Superior temporal gyrus (tissue), 1 donor: ENCODE measurements at regions not wholly inside any gene's neighbourhood (a gene's known extent, or its start where the extent isn't known, plus 50 kb on each side); places are given as distances from the start of the nearest gene placed in this dataset.

Experiments used
- DNase-seq: peaks from one replicate; pipeline ENCODE4 v3.0.0-alpha.2; 2016; ENCODE audit errors: extremely low spot score

DNA sequence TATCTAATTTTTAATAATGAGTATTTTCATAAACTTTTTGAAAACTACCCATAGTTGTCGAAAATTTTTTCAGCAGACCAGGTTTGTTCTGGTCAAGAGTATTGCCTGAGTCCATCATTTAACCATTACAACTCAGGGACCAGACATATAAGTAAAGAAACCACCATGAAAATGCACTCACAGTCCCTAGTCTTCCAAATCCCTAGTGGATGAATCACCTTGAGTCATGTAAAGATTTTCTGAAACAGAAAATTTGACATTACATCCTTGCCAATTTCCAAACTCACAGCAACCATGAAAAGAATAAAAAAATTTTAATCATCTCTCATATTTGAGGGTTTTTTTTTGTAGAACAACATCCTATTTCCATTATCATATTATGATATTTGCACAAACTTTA is 1337.5 kb upstream of the CDH8 start:
- DNase-seq: no peak

DNA sequence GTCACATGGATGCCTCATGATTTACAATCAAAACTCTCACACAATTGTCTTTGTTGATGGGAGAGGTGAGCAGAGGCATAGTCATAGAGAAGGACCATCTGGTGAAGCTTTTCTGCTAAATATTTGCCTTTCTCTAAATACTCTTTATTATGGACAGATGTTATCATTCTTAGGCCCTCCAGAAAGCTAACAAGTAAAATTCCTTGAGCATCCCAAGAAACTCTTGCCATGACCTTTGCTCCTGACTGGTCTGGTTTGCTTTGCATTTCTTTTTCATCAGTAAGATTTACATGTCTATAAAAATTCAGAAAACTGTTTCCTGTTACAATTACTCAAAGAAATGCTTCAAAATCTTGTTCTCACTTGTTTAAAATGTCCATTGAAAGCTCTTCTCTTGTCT is 1336.6 kb upstream of the CDH8 start:
- no peak for DNase-seq

DNA sequence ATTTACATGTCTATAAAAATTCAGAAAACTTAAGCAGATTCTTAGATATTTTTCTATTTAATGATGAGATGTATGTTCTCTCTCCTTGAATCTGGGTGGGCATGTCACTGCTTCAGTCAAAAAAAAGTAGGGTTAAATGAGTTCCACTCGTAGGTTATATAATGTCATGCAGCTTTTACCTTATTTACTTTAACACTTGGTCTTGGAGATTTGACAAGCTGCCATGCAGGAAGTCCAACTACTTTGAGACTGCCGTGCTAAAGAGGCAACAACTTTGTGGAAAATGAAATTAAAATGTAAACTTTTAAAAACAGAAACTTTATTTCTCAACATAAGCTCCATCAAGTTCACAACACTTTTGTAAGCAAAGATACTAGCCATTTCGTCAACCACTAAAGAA is 1336.0 kb upstream of the CDH8 start:
- DNase-seq: no peak

DNA sequence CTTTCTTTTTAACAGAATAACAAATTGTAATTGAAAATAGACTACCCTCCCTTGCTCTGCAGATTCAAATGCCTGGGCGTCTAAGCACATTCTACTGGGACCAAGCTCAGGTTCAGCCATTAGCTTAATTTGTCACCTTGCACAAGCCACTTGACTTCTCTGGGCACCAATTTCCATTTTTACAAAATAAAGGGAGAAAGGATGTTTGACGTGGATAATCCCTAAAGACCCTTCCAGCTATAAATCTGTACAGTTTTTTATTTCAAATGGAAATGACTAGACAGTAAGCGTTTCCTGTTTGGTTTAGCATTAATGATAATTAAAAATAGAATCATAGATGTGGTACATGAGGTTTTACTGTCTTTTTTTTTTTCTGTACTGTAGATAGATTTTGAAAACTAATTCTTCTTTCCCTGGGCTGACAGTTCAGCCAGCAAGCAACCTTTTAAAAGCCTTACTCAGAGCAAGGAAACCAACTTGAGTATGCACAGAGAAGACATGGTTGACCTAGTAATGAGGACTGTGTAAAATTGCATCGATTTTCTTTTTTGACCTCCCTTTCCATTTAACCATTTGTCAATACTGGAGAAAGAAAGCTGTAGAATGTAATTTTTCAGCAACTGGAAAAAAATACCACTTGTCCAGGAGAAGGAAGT is 1329.5 kb upstream of the CDH8 start:
- DNase-seq: no peak

DNA sequence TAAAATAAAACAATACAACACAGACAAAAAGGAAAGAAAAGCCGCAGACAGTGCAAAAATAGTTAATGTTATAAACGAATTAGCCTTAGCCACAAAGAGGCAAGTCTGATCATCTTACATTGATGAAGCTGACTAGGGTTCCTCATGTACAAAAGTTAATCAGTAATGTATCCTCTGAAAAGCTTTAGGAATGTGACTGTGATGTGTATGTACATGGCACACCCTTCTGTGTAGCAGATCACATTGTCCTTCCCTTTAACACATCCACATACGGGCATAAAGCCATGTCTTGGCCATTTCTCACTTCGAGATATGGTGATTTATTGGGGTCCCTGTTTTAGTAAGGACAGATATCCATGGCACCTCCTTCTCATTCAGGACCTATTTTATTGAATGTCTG is 1327.5 kb upstream of the CDH8 start:
- DNase-seq: no peak

DNA sequence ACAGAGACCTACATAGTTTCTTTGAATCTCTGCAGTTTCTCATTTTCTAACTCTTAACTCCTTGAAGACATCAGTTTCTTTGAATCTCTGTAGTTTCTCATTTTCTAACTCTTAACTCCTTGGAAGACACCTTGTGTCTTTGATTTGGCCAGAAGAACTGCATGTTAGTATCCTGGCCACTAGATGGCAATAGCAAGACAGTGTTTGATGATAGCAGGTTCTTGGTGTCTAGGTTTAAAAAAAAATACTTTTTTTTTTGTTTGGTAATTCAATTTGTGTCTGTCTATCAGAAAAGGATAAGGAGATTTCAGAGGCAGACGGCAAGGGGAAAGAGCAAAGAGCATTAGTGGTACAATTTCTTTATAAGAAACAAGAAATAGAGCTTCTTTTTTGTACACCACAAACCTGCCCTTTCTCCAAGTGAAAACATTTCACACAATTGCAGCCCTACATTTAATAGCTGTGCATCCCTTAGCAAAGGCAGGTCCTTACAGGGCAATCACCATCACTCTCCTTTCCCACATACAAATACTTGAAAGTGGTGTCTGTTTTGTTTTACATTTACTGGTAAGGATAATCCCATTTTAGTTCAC is 1324.9 kb upstream of the CDH8 start:
- peak; percentile 72 for DNase-seq

DNA sequence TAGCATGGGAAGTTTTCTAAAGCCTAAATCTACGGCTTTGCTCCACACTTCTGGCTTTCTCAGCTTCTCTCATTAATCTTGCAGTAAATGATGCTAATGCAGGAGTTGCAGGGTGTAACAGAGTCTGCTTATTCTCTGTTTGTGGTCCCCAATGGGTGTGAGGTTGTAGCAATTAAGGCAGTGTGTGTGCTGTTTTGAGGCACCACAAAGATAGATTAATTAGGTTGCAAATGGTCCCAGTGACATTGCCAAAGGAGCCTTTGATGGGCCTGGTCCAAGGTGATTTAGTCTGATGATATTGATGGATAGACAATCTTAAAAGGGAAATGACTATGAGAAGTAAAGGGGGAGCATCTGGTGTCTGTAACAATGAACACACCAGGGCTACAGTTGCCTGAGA is 1313.7 kb upstream of the CDH8 start:
- DNase-seq: no peak

DNA sequence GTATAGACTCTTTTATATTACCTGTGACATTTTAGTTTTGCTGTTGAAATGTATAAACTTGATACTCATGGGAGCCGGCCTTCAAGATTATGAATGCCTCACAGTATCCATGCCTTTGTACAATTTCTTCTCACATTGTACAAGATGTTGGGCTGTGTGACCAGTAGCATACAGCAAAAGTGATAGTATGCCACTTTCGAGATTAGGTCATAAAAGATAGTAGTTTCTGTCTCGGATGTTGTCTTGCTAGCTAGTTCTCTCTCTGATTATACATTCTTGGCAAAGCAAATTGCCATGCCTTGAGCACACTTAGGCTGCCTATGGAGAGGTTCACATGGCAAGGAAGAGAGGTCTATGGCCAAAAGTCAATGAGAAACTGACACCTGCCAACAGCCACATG is 1309.8 kb upstream of the CDH8 start:
- no peak for DNase-seq

DNA sequence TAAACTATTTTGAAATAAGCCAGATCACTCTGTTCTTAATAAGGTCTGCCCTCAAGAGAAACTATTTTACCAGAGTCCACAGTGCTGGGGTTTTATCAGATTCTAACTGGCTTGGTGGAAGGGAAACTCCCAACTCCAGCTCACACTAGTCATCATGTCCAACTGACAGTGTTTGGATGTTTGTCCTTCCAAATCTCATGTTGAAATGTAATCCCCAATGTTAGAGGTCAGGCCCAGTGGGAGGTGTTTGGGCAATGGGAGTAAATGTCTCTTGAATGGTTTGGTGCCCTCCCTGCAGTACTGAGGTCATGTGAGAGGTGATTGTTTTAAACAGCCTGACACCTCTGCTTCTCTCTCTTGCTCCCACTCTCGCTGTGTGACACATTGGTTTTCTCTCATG is 1301.0 kb upstream of the CDH8 start:
- DNase-seq: no peak

DNA sequence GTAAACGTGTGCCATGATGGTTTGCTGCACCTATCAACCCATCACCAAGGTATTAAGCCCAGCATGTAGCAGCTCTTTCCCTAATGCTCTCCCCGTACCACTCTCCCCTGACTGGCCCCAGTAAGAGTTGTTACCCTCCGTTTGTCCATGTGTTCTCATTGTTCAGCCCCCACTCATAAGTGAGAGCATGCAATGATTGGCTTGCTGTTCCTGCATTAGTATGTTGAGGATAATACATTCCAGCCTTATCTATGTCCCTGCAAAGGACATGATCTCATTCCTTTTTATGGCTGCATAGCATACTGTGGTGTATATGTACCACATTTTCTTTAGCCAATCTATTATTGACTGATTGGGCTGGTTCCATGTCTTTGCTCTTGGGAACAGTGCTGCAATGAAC is 1294.9 kb upstream of the CDH8 start:
- no peak for DNase-seq

DNA sequence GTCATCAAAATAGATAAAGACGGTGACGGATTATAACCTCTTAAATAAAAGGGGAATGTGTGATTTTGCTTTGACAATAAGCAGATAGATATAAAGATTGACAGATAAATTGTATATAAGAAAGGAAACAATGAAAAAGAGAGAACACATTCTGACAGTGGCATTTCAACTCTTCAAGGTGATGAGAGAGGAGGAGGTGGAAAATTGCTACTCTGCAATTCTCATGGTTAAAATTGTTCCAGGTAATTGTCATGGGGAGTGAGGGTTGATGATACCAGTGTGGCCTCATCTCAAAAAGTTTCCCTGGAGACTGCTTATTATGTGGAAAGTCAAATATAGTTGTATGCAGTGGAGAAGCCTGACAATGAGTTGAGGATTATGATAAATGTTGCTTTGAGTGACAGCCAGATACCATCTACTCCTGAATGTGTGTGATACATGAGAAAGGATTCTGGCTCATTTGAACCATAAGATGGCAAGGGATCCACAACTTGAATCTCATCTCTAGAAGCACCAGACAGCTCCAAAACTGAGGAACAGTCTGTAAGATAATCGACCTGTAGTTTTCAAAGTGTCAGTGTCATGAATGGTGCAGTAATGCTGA is 1290.6 kb upstream of the CDH8 start:
- no peak for DNase-seq

DNA sequence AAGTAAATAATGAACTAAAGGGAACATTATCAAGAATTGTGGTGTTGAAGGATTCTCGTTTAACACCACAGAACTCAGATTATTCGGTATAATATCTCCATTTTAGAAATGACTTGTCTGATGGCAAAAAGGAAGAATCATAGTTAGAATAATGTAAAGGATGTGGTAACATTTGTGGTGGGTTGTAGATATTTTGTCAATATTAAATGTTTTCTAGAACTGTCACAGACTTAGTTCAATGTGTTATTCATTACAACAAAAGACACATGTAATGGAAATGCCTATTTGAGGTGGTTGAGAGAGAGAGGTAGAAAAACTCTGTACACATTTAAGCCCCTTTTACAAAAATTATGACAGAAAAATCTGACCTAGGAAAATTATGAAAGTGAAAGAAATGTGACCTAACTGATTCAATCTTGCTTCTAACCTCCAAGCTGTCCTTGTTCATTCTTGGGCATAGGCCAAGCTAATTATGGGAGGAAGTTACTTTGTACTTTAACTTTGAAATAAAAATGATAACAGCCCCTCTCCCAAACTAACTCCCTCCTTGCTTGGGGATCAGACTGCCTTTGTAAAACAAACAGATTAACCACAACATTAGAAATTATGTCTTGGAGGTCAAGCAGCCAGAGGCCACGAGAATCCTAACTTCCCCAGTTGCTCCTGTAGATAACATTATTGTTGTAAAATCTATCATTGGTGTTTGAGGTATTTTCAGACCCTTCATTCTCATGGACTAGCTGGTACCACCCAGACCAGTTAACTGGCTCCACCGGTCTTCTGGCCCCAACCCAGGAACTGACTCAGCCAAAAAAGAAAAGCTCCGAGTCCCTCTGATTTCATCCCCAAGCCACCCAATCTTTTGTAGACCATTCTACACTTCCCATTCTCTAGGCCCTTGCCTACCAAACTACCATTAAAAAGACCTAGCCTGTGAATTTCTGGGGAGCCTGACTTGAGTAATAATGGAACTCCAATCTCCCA is 1287.8 kb upstream of the CDH8 start:
- no peak for DNase-seq

DNA sequence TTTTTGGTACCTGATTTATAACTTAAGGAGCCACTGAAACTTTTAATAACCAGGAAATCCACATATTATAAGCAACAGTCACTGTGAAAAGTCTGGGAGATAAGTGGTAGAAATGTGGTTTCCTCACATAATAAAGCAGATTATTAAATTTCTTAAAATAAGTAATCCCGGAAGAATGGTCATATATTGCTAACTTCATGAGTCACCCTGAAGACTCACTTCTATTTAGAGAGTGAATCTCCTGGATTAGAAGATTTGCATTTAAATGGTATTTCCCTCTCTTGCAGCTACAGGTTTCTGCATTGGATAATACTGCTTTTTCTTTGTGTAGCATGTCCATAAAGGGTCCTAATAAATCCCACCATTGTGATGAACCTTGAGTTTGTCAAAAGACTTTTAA is 1286.8 kb upstream of the CDH8 start:
- DNase-seq: no peak

DNA sequence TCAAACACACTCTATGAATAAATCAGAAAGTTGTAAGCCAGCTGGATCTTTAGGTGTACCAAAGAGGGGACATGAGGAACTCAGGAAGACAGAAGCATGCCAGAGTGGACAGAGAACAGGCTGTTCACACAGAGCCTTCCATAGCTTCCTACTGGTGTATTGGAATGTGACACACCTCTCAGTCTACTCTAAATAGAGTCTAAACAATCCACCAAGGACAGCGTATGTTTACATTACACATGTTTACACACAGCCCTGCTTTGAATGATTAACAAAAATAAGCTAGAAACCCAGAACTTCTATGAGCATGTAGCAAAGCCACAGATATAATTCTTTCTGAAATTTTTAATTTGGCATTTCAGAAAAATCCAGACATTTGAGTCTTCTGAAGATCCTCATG is 1279.0 kb upstream of the CDH8 start:
- DNase-seq: no peak

DNA sequence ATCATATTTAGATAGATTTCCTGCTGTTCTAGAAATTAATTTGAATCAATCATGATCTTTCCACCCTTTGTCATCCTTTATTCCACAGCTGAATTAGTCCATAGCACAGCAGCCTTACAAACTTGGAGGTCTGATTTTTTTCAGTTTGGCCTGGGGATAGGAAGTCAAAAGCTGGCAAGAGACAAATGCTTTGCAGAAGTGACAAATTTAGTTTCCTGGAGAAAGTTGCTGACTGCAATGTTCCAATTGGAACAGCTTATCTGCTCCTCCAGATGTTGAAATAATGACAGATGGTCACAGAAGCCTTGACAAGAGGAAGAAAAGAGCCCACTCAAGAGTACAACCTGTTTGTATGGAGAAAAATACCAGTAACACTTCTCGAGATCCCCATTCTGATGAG is 1276.1 kb upstream of the CDH8 start:
- DNase-seq: peak; percentile 21

DNA sequence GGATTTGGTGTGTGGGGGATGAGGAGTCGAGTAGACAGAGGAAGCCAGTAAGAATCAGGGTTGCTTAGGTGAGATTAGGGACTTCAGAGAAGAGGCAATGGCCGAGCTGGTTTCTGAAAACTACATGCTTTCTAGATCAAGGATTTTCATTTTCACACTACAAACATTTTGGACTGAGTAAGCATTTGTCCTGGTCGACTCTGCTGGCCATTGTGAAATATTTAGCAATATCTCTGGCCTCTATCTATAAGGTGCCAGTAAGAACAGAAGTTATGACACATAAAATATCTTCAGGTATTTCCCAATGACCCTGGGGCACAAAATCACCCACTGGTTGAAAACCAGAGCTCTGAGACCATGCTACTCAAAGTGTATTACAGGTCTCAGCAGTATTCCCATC is 1275.1 kb upstream of the CDH8 start:
- DNase-seq: no peak

DNA sequence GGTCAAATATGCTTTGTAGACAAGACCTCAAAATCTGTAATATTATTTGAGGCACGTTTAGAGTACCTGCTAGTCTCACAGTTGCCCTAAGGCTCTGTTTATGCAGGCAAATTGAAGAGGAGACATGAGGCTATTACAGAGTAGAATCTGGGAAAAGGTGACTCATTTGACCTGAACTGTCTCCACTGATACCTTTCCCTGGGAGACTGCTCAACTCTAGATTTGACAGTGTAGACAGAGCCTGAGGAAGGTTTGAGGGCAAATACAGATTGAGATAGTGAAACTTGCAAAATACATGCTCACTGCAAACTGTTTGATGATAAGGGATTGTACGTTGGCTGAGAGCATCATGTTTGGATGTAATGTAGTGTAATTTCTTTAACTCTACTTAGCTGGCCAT is 1266.6 kb upstream of the CDH8 start:
- no peak for DNase-seq

DNA sequence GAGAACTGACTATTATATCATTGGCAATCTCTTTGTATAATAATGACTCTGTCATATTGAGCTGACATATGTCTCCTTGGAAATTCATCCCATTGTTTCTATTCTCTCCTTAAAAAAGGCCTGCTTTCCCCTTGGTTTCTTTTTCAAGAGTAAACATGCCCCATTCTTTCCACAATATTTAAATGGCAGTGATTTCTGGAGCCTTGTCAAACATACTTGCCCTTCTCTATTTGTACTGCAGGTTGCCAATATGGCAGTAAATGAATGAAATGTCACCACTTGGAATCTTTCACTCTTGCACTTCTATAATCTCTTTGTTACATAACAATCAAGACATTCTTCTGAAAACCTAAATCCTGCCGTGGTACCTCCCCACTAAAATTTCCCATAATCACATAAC is 1265.1 kb upstream of the CDH8 start:
- DNase-seq: no peak

DNA sequence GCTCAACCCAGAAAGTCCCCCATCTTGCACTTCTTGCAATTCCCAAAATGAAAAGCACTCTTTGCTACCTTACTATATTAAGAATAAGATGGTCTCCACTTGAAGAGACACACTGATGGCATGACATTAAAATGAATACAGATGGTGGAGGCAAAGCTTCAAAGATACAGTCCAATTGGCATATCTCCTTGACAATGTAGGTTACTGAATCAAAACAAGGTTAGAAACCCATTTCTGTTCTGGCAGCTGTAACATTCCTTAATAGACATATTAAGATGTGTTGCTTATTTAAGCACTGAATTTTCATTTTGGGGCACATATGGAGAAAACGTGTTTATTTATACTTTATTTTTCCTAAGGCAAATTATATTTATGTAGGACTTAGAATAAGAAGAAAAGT is 1262.8 kb upstream of the CDH8 start:
- no peak for DNase-seq

DNA sequence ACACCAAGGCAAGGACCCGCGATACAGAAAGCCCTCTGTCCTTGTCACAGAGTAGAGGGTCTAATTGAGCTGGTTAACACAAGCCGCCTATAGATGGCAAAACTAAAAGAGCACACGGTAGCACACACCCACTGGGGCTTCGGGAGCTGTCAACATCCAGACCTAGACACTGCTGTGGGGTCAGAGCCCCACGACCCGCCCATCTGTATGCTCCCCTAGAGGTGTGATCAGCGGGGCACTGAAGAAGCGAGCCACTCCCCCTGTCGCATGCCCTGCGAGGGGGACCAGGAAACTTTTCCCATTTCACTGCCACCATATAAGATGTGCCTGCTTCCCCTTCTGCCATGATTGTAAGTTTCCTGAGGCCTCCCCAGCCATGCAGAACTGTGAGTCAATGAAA is 1255.8 kb upstream of the CDH8 start:
- DNase-seq: no peak

DNA sequence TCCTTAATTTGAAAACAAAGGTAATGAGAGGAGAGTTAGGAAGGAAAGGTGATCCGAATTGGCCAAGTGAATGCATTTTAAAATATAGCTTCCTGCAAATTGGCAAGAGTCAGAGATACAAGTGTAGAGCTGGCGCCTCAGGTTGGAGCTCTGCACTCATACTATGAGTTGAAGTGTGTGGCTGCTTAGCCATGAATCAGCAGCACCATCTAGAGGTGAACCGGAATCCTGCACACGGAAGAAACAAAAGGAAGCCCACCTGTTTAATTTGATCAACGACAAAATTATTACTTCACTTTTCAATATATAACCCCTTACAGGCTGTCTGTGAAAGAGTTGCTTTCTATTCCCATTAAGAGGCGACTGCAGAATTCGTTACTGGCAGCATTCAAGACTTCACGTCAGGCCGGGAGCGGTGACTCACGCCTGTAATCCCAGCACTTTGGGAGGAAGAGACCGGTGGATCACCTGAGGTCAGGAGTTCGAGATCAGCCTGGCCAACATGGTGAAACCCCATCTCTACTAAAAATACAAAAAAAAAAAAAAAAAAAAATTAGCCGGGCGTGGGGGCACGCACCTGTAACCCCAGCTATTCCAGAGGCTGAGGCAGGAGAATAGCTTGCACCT is 1253.7 kb upstream of the CDH8 start:
- peak; percentile 84 for DNase-seq

DNA sequence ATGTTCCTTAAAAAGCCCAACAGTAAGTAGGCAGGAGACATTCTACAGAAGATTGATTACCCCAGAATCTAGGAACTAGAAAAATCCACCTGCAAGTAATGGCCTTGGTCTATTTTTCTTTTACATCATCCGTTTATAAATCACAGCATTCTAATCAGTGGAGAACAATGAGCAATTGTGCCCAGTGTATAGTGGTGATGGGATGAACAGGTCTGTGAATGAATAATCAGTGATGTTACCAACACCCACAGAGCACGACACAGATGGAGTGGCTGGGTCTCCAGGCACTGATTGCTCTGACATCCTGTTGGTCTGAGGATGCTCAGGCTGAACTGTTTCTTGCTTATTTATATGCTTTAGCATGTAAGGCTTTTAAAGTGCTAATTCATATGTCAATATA is 1251.2 kb upstream of the CDH8 start:
- peak; percentile 75 for DNase-seq
